Uterus (tissue), 2 donors: ENCODE measurements at regions not wholly inside any gene's neighbourhood (a gene's known extent, or its start where the extent isn't known, plus 50 kb on each side); places are given as distances from the start of the nearest gene placed in this dataset.

Experiments
- POLR2A ChIP-seq, 2 donors: fragments of 450-650 bp; IDR thresholded peaks; one replicate each; pipeline ENCODE4 v1.6.1; 2016; ENCODE audit warnings: antibody characterized with exemption in 2 of 2, mild to moderate bottlenecking in 1 of 2, moderate library complexity in 1 of 2
- TF ChIP-seq, protein P1 (sequence below), 4 experiments: fragments of 200-600 bp in 2 of 4; fragments of 450-650 bp in 2 of 4; sonication (generic) in 2 of 4; IDR thresholded peaks; one replicate each; pipeline ENCODE4 v1.5.1; 2016 to 2019; ENCODE audit warnings: antibody characterized with exemption in 4 of 4, mild to moderate bottlenecking in 2 of 4, moderate library complexity in 1 of 4

DNA sequence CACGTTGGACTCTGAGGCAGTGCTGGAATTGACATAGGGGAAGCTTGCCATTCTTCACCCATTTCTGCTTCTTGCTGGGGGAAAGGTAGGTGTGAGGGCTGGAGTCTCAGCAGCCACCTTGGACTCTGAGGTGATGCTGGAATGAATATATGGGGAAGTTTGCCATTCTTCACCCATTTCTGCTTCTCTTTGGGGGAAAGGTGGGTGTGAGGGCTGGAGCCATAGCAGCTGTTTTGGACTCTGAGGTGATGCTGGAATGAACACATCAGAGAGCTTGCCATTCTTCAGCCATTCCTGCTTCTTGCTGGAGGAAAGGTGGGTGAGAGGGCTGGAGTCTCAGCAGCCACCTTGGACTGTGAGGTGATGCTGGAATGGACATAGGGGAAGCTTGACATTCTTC lies 115.1 kb downstream of the CRLF2 start:
- TF ChIP-seq POLR2A (IDR thresholded peaks at IDR 0.05) = no peak
- TF ChIP-seq, protein P1, sequence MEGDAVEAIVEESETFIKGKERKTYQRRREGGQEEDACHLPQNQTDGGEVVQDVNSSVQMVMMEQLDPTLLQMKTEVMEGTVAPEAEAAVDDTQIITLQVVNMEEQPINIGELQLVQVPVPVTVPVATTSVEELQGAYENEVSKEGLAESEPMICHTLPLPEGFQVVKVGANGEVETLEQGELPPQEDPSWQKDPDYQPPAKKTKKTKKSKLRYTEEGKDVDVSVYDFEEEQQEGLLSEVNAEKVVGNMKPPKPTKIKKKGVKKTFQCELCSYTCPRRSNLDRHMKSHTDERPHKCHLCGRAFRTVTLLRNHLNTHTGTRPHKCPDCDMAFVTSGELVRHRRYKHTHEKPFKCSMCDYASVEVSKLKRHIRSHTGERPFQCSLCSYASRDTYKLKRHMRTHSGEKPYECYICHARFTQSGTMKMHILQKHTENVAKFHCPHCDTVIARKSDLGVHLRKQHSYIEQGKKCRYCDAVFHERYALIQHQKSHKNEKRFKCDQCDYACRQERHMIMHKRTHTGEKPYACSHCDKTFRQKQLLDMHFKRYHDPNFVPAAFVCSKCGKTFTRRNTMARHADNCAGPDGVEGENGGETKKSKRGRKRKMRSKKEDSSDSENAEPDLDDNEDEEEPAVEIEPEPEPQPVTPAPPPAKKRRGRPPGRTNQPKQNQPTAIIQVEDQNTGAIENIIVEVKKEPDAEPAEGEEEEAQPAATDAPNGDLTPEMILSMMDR (IDR thresholded peaks at IDR 0.05) = no peak
